CD4-positive, CD25-positive, alpha-beta regulatory T cell (primary cell): ENCODE measurements at regions not wholly inside any gene's neighbourhood (a gene's known extent, or its start where the extent isn't known, plus 50 kb on each side); places are given as distances from the start of the nearest gene placed in this dataset.
"Not testable (repeated sequence)": the region's sequence is repeated elsewhere in the genome, so short reads cannot be mapped to it uniquely, and the experiment has no call there.

ENCODE experiments used
- ATAC-seq, 2 donors: fragments of 150-1000 bp; cut with Tn5 transposase; one replicate each; pipeline ENCODE4 v1.10.0; 2021; ENCODE audit warnings: low read depth in 2 of 2, moderate number of reproducible peaks in 2 of 2, moderate library complexity in 1 of 2
- DNase-seq, 3 donors: peaks; one replicate each; pipeline versions ENCODE4 v3.0.0 to v3.0.0-alpha.2; 2012 to 2022; ENCODE audit warnings: mixed read lengths in 1 of 3
- H3K27ac ChIP-seq: one replicate; pipeline ENCODE4 v1.7.0; 2013; ENCODE audit warnings: mild to moderate bottlenecking, low read length; ENCODE audit not compliant: insufficient read depth, poor library complexity, severe bottlenecking
- H3K27me3 ChIP-seq: one replicate; pipeline ENCODE4 v1.7.0; 2013; ENCODE audit warnings: low read length; ENCODE audit not compliant: control insufficient read depth, insufficient read depth
- H3K36me3 ChIP-seq: one replicate; pipeline ENCODE4 v1.7.0; 2013; ENCODE audit warnings: mild to moderate bottlenecking, low read length, moderate library complexity; ENCODE audit not compliant: control insufficient read depth, insufficient read depth
- H3K4me1 ChIP-seq: 2 replicates; pipeline ENCODE4 v1.7.0; 2013; ENCODE audit warnings: mild to moderate bottlenecking, low read length; ENCODE audit not compliant: insufficient read depth, control insufficient read depth, poor library complexity, severe bottlenecking
- H3K4me3 ChIP-seq: one replicate; pipeline ENCODE4 v1.7.0; 2013; ENCODE audit warnings: low read depth, mild to moderate bottlenecking, low read length, moderate library complexity
- H3K9me3 ChIP-seq, 2 experiments: 1 replicate in 1 of 2; 2 replicates in 1 of 2; pipeline ENCODE4 v1.7.0; 2013; ENCODE audit warnings: low read length in 2 of 2, mild to moderate bottlenecking in 1 of 2, moderate library complexity in 1 of 2; ENCODE audit not compliant: control insufficient read depth in 2 of 2
- H3K27ac Mint-ChIP-seq, 3 donors: one replicate each; pipeline ENCODE4 v1.8.0; 2020 to 2022; ENCODE audit warnings: mild to moderate bottlenecking in 3 of 3, mixed read lengths in 3 of 3, moderate library complexity in 2 of 3
- H3K27me3 Mint-ChIP-seq: one replicate; pipeline ENCODE4 v1.8.0; 2022; ENCODE audit warnings: mild to moderate bottlenecking, mixed read lengths
- H3K36me3 Mint-ChIP-seq: one replicate; pipeline ENCODE4 v1.8.0; 2020; ENCODE audit warnings: mixed read lengths
- H3K4me1 Mint-ChIP-seq, 4 donors: one replicate each; pipeline ENCODE4 v1.8.0; 2020 to 2022; ENCODE audit warnings: mixed read lengths in 4 of 4, mild to moderate bottlenecking in 1 of 4
- H3K4me3 Mint-ChIP-seq, 4 donors: one replicate each; pipeline ENCODE4 v1.8.0; 2020 to 2022; ENCODE audit warnings: mild to moderate bottlenecking in 4 of 4, mixed read lengths in 4 of 4, moderate library complexity in 3 of 4
- H3K9me3 Mint-ChIP-seq, 7 donors: one replicate each; pipeline ENCODE4 v1.8.0; 2020 to 2022; ENCODE audit warnings: mixed read lengths in 7 of 7, mild to moderate bottlenecking in 3 of 7, moderate library complexity in 2 of 7

DNA sequence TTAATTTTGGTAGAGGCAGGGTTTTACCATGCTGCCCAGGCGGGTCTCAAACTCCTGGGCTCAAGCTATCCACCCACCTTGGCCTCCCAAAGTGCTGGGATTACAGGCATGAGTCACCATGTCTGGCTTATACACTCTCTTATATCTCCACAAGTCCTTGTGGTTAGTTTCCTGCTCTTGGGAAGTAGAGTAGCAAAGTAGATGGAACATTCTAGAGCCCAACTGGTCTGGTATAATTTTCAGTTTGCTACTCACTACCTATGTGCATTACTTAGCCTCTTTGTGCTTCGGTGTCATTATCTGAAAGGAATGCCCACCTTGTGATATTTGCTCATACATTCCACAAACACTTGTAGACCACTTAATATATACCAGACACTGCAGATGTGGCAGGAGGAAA is 96.6 kb upstream of the IPO9 start:
- no peaks in the 10 kb centered on the region for H3K9me3 Mint-ChIP-seq
- no peak overlapping the region for H3K4me3 Mint-ChIP-seq
- DNase-seq: no peak
- H3K27me3 Mint-ChIP-seq: peaks cover 16% of the 10 kb centered on the region
- no peaks in the 10 kb centered on the region for H3K4me1 ChIP-seq
- no peak overlapping the region for H3K27ac ChIP-seq
- H3K27me3 ChIP-seq: no peaks in the 10 kb centered on the region
- no peaks in the 10 kb centered on the region for H3K9me3 ChIP-seq
- H3K36me3 ChIP-seq: no peaks in the 10 kb centered on the region
- no peak overlapping the region for H3K4me3 ChIP-seq
- H3K4me1 Mint-ChIP-seq: peaks cover 0 to 2% (median 0%) of the 10 kb centered on the region in 4 donors
- peaks cover 6% of the 10 kb centered on the region for H3K36me3 Mint-ChIP-seq
- no peak overlapping the region for H3K27ac Mint-ChIP-seq
- no peak for ATAC-seq

DNA sequence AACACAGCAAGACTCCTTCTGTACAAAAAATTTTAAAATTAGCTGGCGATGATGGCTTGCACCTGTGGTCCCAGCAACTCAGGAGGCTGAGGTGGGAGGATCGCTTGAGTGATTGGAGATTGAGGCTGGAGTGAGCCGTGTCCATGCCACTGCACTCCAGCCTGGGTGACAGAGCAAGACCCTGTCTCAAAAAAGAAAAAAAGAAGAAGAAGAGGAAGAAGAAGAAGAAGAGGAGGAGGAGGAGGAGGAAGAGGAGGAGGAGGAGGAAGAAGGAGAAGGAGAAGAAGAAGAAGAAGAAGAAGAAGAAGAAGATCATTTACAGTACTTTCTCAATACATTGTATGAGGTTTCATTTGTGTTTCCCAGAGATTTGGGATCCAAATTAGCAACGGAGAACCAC is 94.7 kb upstream of the IPO9 start:
- not testable (repeated sequence) for H3K36me3 ChIP-seq, H3K27me3 ChIP-seq, ATAC-seq, H3K4me1 Mint-ChIP-seq, H3K9me3 Mint-ChIP-seq, H3K4me3 ChIP-seq, H3K36me3 Mint-ChIP-seq, H3K4me1 ChIP-seq, H3K27ac ChIP-seq, DNase-seq, H3K9me3 ChIP-seq, H3K4me3 Mint-ChIP-seq
- H3K27me3 Mint-ChIP-seq: peaks cover 25% of the 10 kb centered on the region
- H3K27ac Mint-ChIP-seq: peak overlapping the region in 1 of 3 donors; percentile 68

- peaks cover 0 to 10% (median under 1%) of the 10 kb centered on the region in 4 donors for H3K4me1 Mint-ChIP-seq
- no peaks in the 10 kb centered on the region for H3K9me3 Mint-ChIP-seq
- ATAC-seq: no peak
- H3K27me3 Mint-ChIP-seq: peaks cover 30% of the 10 kb centered on the region
- no peak overlapping the region for H3K27ac Mint-ChIP-seq
- Histone ChIP-seq H3K27ac (no peak overlapping the region), H3K9me3 (no peaks in the 10 kb centered on the region), H3K4me1 (peaks cover 9% of the 10 kb centered on the region), H3K36me3 (no peaks in the 10 kb centered on the region), H3K4me3 (no peak overlapping the region), H3K27me3 (peaks cover 4% of the 10 kb centered on the region)
- DNase-seq: no peak
- peaks cover 6% of the 10 kb centered on the region for H3K36me3 Mint-ChIP-seq
- no peak overlapping the region for H3K4me3 Mint-ChIP-seq
Observed at GRCh38 chr1:201734786-201735185, 94.2 kb upstream of the IPO9 start.

DNA sequence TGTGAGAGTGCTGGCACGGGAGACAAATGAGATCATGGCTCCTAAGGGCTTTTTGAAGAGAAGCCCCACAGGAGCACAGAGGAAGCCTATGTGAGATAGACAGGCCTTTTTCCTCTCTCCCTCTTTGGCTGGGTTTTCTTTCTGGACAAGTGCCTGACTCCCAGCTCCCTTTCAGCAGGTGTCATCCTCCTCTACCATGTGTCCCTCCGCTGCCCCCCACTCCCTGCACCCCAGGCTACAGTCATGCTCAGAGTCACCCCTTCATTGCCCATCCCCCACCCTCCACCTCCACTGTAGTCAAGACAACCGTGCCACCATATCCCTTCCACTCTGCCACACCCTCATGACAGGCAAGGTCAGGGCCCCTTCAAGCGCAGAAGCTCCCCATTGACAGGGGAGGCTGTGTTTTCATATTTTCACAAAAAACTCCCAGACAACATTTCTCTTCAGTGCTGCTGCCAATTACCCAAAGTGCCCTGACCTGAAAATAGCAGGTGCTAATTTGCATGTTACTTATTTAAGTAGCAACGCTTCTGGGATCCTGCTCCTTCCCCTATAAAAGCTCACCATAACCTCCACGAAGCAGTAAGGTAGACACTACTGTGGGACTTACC is 92.1 kb upstream of the IPO9 start:
- ATAC-seq (no peak), DNase-seq (no peak)
- no peaks in the 10 kb centered on the region for H3K9me3 ChIP-seq
- Mint-ChIP-seq H3K4me3 (no peak overlapping the region), H3K27me3 (peaks cover 51% of the 10 kb centered on the region), H3K4me1 (peaks cover 0 to 23% (median 4%) of the 10 kb centered on the region in 4 donors), H3K27ac (no peak overlapping the region), H3K9me3 (no peaks in the 10 kb centered on the region), H3K36me3 (peaks cover 6% of the 10 kb centered on the region)
- H3K36me3 ChIP-seq: no peaks in the 10 kb centered on the region
- peaks cover 14% of the 10 kb centered on the region for H3K4me1 ChIP-seq
- H3K27ac ChIP-seq: no peak overlapping the region
- H3K4me3 ChIP-seq: no peak overlapping the region
- peaks cover 6% of the 10 kb centered on the region for H3K27me3 ChIP-seq

GRCh38 chr1:201737352-201738060 is 91.5 kb upstream of the IPO9 start:
- Mint-ChIP-seq H3K36me3 (peaks cover 6% of the 10 kb centered on the region), H3K4me1 (peaks cover 0 to 23% (median 4%) of the 10 kb centered on the region in 4 donors), H3K9me3 (no peaks in the 10 kb centered on the region), H3K4me3 (peak overlapping the region in 2 of 4 donors; percentile 6 to 28), H3K27ac (no peak overlapping the region), H3K27me3 (peaks cover 57% of the 10 kb centered on the region)
- no peak overlapping the region for H3K27ac ChIP-seq
- H3K4me3 ChIP-seq: no peak overlapping the region
- H3K9me3 ChIP-seq: no peaks in the 10 kb centered on the region
- ATAC-seq: no peak
- peaks cover 14% of the 10 kb centered on the region for H3K4me1 ChIP-seq
- DNase-seq: no peak
- H3K27me3 ChIP-seq: peaks cover 10% of the 10 kb centered on the region
- no peaks in the 10 kb centered on the region for H3K36me3 ChIP-seq

GRCh38 chr1:201739080-201739479 is 89.9 kb upstream of the IPO9 start:
- peaks cover 0 to 23% (median 4%) of the 10 kb centered on the region in 4 donors for H3K4me1 Mint-ChIP-seq
- no peaks in the 10 kb centered on the region for H3K9me3 Mint-ChIP-seq
- H3K27ac ChIP-seq: no peak overlapping the region
- H3K4me3 ChIP-seq: no peak overlapping the region
- peaks cover 14% of the 10 kb centered on the region for H3K4me1 ChIP-seq
- peak overlapping the region; percentile 85 to 90 (median 90) for H3K4me3 Mint-ChIP-seq
- no peak for ATAC-seq
- H3K36me3 ChIP-seq: no peaks in the 10 kb centered on the region
- H3K27me3 Mint-ChIP-seq: peaks cover 68% of the 10 kb centered on the region
- H3K27ac Mint-ChIP-seq: peak overlapping the region in 1 of 3 donors; percentile 12
- no peaks in the 10 kb centered on the region for H3K36me3 Mint-ChIP-seq
- peaks cover 10% of the 10 kb centered on the region for H3K27me3 ChIP-seq
- DNase-seq: no peak
- no peaks in the 10 kb centered on the region for H3K9me3 ChIP-seq

- DNase-seq: peak in 2 of 3 donors; percentile 46 to 64
- ATAC-seq: peak; percentile 82
- H3K4me3 ChIP-seq: no peak overlapping the region
- H3K9me3 ChIP-seq: no peaks in the 10 kb centered on the region
- peaks cover 68% of the 10 kb centered on the region for H3K27me3 Mint-ChIP-seq
- H3K27me3 ChIP-seq: peaks cover 12% of the 10 kb centered on the region
- H3K36me3 Mint-ChIP-seq: no peaks in the 10 kb centered on the region
- no peak overlapping the region for H3K27ac ChIP-seq
- H3K4me3 Mint-ChIP-seq: peak overlapping the region; percentile 85 to 90 (median 90)
- H3K4me1 Mint-ChIP-seq: peaks cover 0 to 23% (median 4%) of the 10 kb centered on the region in 4 donors
- H3K9me3 Mint-ChIP-seq: no peaks in the 10 kb centered on the region
- no peaks in the 10 kb centered on the region for H3K36me3 ChIP-seq
- peak overlapping the region; percentile 7 to 65 (median 12) for H3K27ac Mint-ChIP-seq
- peaks cover 14% of the 10 kb centered on the region for H3K4me1 ChIP-seq
Observed at GRCh38 chr1:201739492-201740085, 89.4 kb upstream of the IPO9 start.
